HG03558 (cell line): ENCODE measurements at regions not wholly inside any gene's neighbourhood (a gene's known extent, or its start where the extent isn't known, plus 50 kb on each side); places are given as distances from the start of the nearest gene placed in this dataset.

Source experiments
- ATAC-seq: cut with Tn5 transposase; IDR thresholded peaks from one replicate; pipeline ENCODE4 v1.9.1; 2021; ENCODE audit warnings: moderate number of reproducible peaks; ENCODE audit not compliant: unreplicated experiment; ENCODE audit errors: extremely low read depth

GRCh38 chr6:140107216-140107615, 732.8 kb upstream of the CITED2 start:
- no peak for ATAC-seq

DNA sequence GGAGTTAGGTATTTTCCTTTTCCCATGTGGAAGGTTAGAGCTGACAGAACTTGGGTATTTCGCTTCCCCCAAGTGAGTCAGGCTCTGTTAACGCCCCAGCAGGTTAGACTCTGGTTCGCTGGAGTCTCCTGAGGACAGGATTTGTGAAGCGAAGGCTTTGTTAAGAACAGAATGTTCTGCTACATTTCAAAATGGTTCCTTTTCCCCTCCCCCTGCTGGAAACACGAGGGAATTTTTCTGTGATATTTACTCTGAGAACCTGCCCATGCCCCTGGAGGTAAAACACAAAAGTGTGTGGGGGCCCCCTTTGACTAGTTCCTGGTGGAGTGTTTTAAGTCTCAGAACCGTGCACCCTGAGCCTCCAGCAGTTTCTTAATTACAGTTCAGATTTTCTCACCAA, 731.4 kb upstream of the CITED2 start:
- no peak for ATAC-seq

GRCh38 chr6:140105241-140105640, 730.8 kb upstream of the CITED2 start:
- ATAC-seq, result no peak

GRCh38 chr6:140101818-140102217, 727.4 kb upstream of the CITED2 start:
- no peak for ATAC-seq

DNA sequence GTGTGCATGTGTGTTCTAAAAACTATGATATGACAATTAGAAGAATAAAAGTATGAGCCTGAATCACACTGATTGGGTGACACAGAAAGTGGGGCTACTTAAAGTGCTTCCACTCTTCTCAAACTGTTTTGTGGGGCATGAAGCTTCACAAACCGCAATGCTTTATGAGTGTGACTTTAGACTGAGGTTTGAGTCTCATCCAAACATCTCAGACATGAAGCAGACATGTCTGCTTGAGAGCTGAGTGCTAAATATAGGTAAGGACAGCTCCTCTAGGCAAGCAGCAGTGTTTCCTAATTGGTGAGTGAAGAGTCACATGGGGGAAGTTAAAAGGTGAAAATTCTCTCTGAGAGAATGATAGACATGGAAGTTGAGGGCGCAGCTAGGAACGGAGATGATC, 726.9 kb upstream of the CITED2 start:
- no peak for ATAC-seq

DNA sequence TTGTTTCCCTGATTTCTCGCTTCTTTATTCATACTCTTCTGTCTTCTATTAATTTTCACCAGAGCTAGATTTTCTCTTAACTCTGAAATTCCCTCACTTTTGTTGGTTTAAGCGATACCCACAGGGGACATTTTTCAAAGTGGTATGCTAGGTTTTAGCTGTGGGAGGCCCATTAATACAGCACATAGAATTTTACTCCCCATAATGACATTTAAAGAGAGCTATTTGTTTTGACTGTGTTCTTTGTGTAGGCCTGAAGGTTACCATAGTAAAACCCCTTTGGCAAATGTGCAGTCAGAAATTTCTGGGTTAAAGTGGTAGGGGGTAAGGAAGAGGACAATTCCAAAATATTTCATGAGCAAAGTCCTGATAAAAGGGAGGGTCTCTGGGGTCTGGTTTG, 721.1 kb upstream of the CITED2 start:
- ATAC-seq, result no peak

GRCh38 chr6:140091895-140092294, 717.4 kb upstream of the CITED2 start:
- ATAC-seq, result no peak

DNA sequence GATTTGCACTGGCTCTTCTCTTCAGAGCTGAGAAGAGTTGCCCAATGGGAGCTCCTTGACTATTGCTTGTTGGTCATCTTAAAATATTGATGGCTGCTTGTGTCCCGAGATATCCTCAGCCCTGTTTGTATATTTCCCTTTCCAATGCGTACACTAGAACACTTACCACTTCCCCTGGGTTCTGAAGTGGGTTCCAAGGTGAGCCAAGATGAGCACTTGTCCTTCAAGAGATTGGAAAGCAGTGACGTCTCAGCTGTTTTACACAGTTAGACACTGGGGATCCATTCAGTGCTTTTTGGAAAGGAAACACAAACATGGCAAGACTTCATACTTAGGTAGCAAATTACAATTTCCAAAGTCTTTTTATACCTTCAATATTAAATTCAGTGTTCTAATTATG, 716.4 kb upstream of the CITED2 start:
- ATAC-seq, result no peak

DNA sequence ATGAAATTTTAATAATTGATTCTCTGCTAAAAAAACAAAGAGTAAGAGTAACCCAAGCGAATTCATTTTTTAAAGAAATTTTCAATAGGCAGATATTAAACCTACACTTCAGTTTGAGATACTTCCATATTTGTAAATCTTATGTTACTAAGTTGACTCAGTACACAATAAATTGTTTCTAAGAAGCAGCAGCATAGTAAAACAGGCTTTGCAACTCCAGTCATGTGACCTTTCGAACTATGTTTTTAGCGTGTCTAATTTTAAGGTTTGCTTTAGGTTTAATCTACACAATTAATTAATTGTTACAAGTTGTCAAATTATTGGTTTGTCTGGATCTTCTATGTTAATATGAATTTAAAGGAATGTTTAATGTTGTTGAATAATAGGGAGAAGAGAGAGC, 708.9 kb upstream of the CITED2 start:
- no peak for ATAC-seq

GRCh38 chr6:140082867-140083297, 708.4 kb upstream of the CITED2 start:
- ATAC-seq, result no peak

DNA sequence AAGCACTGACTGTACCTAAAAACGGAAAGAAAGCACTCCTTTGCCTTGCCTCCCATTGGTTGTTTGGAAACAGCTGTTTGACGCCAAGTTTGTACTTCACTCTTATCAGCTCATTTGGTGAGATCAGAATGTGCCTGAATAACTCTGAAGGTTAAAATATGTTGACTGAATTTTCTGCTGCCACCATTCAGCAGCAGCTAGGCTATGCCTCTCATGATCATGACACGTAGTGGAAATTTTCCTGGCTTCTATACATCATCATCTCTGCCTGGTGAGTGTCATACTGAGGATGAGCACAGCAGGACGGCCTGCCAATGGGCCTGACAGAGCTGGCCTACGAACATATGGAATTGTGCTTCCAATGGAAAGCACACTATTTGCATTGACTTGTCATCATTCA, 704.9 kb upstream of the CITED2 start:
- no peak for ATAC-seq

DNA sequence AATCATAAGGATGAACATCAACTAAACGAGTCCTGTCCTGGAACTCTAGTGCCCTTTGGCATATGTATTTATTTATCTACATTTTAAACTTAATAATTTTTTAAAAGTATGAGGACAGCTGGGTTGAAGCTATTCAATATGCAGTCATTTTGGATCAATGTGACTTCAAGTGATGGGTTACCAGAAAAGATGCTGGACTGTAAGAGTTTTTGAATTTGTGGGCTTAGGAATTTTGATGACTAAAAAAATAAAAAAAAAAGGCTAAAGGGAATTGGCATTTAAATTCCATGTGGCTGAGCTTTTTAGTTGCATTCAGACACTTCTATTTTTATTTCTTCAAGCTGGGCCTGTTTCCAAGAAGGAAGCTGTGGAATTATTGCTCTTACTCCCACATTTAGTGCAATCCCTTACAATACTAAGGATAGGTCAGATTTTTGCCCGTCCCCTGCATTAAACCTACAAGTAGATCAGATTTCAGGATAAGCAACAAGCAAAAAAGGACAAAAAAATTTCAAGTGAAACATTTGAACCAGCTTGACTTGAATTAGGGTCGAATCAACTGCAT, 704.2 kb upstream of the CITED2 start:
- no peak for ATAC-seq

DNA sequence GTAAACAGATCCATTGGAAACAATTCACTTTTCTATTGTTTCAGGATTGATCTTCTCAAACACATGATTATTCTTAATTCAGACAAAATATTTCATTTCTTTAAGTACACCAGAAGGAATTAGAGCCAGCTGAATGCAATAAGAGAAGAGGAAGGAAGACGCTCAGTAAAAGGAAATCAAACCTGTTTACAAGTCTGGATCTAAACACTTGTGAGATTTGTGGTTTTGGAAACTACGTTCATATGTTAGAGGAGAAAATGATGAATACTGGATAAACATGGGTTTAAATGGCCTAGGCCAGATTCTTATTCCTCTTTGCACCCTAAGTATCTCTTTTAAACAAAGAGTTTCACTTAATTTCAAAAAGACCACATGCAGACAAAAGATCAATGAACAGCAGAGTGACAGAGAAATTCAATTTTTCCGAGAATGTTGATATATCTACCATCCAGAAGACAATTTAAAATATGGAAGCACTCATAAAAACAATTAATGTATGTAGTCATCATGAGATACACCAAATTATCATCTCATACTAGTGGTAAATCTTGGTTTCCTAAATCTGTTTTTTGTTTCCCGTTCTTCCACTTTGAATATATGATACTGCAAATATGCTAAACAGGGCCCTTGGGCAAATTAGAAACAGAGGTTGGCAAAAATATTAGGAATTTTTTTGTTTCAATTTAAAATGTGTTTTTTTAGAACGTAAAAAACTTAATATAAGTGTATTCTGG, 703.5 kb upstream of the CITED2 start:
- ATAC-seq, result no peak

DNA sequence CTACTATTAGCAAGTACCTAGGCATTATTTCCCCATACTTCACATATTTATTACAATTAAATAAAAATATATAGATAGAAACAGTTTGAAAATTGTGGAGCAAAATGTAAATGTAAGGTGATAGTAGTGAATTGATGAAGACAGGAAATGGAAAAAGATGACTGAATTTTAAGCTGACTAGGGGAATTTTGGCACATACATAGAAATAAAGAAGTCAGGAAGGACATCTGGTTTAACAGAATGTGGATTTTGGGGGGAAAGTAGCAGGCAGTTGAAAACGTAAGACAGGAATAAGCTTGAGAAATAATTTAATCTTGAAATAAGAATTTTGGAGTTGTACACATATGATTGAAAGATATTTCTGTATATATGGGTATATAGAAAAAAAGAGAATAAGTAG, 701.7 kb upstream of the CITED2 start:
- ATAC-seq, result no peak

- ATAC-seq, result no peak
Measured at GRCh38 chr6:140073456-140073855, 699.0 kb upstream of the CITED2 start.

DNA sequence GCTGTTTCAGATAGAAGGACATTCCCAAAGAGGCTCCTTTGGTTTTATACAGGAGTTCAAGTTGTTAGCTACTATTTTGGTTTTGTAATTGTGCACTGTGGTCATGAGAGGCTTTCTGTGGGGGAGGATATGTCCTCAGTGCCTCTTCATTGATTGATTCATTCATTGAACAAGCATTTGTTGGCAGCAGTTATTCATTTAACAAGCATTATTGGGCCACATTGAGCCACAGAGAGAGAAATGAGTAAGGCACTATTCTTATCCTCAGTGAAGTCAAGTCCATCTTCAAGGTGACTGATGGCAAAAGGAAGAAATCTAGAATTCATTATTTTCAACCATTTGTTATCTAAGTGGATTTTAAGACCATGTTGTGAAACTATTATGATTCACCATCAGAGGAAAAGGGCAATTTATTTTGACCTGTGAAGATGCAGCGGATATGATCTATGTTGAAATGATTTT, 697.2 kb upstream of the CITED2 start:
- no peak for ATAC-seq

DNA sequence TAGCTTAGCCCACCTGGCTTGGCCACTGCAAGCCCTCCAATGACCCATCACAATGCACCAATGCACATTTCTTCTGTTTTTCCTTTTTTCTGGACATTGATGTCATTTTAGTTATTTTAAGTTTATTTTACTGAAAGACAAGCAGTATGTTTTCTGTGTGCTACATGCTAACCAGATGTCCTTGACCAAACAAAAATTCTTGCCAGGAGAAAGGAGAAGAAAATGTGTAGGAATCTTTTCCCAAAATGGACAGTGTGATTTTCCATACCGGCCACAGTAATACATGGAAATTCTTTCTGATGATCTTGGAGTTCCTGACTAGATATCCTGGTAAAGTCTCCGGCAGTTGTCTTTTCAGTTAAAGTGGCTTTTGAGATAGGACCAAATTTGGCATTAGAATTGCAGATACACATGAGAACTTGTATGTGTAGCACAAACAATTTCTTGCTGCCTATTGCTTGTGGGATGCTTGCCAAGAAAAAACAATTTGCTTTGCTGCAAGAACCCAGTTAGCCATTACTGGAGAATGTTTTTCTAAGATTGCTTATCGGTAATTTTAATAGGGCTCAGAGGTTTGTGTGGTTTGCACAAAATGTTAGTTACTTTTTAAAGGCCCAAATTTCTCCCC, 696.5 kb upstream of the CITED2 start:
- no peak for ATAC-seq

DNA sequence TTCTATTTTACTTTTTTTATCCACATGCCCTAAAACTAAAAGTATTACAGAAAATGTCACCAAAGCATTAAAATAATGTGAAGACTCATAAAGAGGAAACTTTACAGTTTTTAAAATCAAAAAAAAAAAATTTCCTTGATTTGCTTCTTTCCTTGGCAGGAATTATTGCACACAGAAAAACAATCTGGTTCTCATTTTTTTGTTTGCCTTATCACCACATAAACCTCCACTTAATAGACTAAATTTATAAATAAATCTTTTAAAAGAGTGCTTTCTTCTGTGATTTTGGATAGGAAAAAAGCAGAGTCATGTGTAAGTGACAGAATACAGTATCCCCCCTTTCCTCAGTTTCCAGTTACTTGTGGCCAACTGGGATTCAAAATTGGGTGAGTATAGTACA, 695.1 kb upstream of the CITED2 start:
- no peak for ATAC-seq

- no peak for ATAC-seq
Measured at GRCh38 chr6:140068801-140069200, 694.4 kb upstream of the CITED2 start.

- ATAC-seq, result no peak
Measured at GRCh38 chr6:140064366-140064765, 689.9 kb upstream of the CITED2 start.

DNA sequence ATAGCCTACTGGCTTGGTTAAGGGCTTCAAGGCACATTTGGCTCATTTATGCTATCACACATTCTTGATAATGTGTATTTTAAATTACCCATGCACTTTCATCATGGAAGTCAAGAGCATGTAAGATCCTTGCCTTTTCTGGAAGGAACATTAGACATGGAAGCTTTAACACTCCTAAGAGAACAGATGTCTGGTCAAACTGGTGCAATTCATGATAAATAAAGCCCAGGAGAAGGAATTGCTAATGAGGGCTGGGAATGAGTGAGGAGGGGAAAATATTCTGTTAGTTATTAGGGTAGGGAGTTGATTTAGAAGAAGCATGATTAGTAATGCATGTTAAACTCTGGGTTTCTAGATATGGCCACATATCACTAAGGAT, 688.6 kb upstream of the CITED2 start:
- ATAC-seq, result no peak
